HCT116 (cell line): ENCODE measurements at regions not wholly inside any gene's neighbourhood (a gene's known extent, or its start where the extent isn't known, plus 50 kb on each side); places are given as distances from the start of the nearest gene placed in this dataset.

ENCODE experiments used
- CBX3 ChIP-seq: IDR thresholded peaks from 2 replicates; pipeline ENCODE4 v1.6.1; 2012; ENCODE audit warnings: low read depth
- CTCF ChIP-seq, 3 experiments: fragments of 200-600 bp in 1 of 3; sonication (generic) in 1 of 3; IDR thresholded peaks in 2 of 3; conservative IDR thresholded peaks in 1 of 3; 2 replicates each; pipeline ENCODE4 v1.5.1; 2012 to 2017; ENCODE audit warnings: low read depth in 2 of 3, low read length in 2 of 3, antibody characterized with exemption in 1 of 3, borderline replicate concordance in 1 of 3, control low read depth in 1 of 3, mild to moderate bottlenecking in 1 of 3, mixed read lengths in 1 of 3, mixed run types in 1 of 3, moderate library complexity in 1 of 3; ENCODE audit not compliant: insufficient read depth in 1 of 3
- EZH2 ChIP-seq: fragments of 200-600 bp; sonication (generic); IDR thresholded peaks from 2 replicates; pipeline ENCODE4 v1.6.1; 2017; ENCODE audit warnings: antibody characterized with exemption, mixed run types
- EZH2phosphoT487 ChIP-seq: fragments of 200-600 bp; IDR thresholded peaks from 2 replicates; pipeline ENCODE4 v1.6.1; 2018; ENCODE audit warnings: antibody characterized with exemption, borderline replicate concordance
- POLR2A ChIP-seq: IDR thresholded peaks from 2 replicates; pipeline ENCODE4 v1.7.0; 2011; ENCODE audit warnings: borderline replicate concordance; ENCODE audit not compliant: insufficient read depth, insufficient read length; ENCODE audit errors: extremely low read depth
- POLR2AphosphoS5 ChIP-seq: IDR thresholded peaks from 2 replicates; pipeline ENCODE4 v1.6.1; 2011; ENCODE audit warnings: mild to moderate bottlenecking, low read depth, low read length, moderate library complexity
- TCF7L2 ChIP-seq: IDR thresholded peaks from 2 replicates; pipeline ENCODE4 v1.7.0; 2011; ENCODE audit warnings: borderline replicate concordance, inconsistent platforms; ENCODE audit not compliant: insufficient read depth, insufficient read length; ENCODE audit errors: extremely low read depth
- ZFX ChIP-seq: fragments of 450-650 bp; IDR thresholded peaks from 2 replicates; pipeline ENCODE4 v1.6.1; 2017
- ZNF274 ChIP-seq: fragments of 200-500 bp; sonication (Bioruptor generic); IDR thresholded peaks from 2 replicates; pipeline ENCODE4 v1.6.1; 2014; ENCODE audit warnings: mild to moderate bottlenecking, low read depth, low read length, inconsistent platforms
- TF ChIP-seq, protein P1 (sequence below): IDR thresholded peaks from 2 replicates; pipeline ENCODE4 v1.6.1; 2012; ENCODE audit warnings: low read depth
- TF ChIP-seq, protein P2 (sequence below): IDR thresholded peaks from 2 replicates; pipeline ENCODE4 v1.6.1; 2012

GRCh38 chr3:127082066-127082465 lies 99.2 kb downstream of the PLXNA1 start:
- no peak for TF ChIP-seq ZFX
- TF ChIP-seq POLR2AphosphoS5: no peak
- TF ChIP-seq EZH2phosphoT487: no peak
- no peak for TF ChIP-seq POLR2A
- TF ChIP-seq CTCF (IDR thresholded peaks at IDR 0.05 in 2 of 3, conservative IDR thresholded peaks at IDR 0.05 in 1 of 3; ENCODE audit: borderline replicate concordance in 1 of 3, insufficient read depth in 1 of 3, low read depth in 2 of 3, low read length in 2 of 3): no peak
- no peak for TF ChIP-seq ZNF274
- no peak for TF ChIP-seq EZH2
- TF ChIP-seq TCF7L2: no peak
- TF ChIP-seq, protein P1, sequence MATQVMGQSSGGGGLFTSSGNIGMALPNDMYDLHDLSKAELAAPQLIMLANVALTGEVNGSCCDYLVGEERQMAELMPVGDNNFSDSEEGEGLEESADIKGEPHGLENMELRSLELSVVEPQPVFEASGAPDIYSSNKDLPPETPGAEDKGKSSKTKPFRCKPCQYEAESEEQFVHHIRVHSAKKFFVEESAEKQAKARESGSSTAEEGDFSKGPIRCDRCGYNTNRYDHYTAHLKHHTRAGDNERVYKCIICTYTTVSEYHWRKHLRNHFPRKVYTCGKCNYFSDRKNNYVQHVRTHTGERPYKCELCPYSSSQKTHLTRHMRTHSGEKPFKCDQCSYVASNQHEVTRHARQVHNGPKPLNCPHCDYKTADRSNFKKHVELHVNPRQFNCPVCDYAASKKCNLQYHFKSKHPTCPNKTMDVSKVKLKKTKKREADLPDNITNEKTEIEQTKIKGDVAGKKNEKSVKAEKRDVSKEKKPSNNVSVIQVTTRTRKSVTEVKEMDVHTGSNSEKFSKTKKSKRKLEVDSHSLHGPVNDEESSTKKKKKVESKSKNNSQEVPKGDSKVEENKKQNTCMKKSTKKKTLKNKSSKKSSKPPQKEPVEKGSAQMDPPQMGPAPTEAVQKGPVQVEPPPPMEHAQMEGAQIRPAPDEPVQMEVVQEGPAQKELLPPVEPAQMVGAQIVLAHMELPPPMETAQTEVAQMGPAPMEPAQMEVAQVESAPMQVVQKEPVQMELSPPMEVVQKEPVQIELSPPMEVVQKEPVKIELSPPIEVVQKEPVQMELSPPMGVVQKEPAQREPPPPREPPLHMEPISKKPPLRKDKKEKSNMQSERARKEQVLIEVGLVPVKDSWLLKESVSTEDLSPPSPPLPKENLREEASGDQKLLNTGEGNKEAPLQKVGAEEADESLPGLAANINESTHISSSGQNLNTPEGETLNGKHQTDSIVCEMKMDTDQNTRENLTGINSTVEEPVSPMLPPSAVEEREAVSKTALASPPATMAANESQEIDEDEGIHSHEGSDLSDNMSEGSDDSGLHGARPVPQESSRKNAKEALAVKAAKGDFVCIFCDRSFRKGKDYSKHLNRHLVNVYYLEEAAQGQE: no peak
- no peak for TF ChIP-seq CBX3
- TF ChIP-seq, protein P2, sequence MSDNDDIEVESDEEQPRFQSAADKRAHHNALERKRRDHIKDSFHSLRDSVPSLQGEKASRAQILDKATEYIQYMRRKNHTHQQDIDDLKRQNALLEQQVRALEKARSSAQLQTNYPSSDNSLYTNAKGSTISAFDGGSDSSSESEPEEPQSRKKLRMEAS: no peak
